CD4-positive, alpha-beta T cell treated with Interleukin-10 for 1 hour (primary cell): ENCODE measurements at regions not wholly inside any gene's neighbourhood (a gene's known extent, or its start where the extent isn't known, plus 50 kb on each side); places are given as distances from the start of the nearest gene placed in this dataset.
"Not testable (repeated sequence)": the region's sequence is repeated elsewhere in the genome, so short reads cannot be mapped to it uniquely, and the experiment has no call there.

Source experiments
- DNase-seq: peaks from one replicate; pipeline ENCODE4 v3.0.0-alpha.2; 2020

GRCh38 chr14:71400871-71401321 is 493.6 kb downstream of the PCNX1 start:
- peak; percentile 20 for DNase-seq

GRCh38 chr14:71402415-71402814 is 495.2 kb downstream of the PCNX1 start:
- not testable (repeated sequence) for DNase-seq

DNA sequence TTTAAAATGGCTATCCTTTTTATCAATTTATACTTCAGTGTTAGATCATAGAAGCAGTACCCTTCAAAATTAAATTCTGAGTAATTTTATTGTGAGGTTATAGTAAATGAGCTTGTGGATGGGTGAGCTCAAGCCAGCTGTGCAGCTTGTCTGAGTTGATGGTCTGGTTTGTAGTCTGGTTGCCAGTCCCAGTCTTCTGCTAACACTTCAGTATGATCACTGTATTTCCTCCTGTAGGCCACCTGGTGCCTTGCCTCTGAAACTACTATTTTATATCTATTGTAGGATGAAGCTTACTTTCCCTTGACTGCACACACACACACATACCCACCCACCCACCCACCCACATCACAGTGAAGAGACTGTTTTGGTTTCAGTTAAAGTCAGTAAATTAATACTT is 496.4 kb downstream of the PCNX1 start:
- DNase-seq = peak; percentile 47

DNA sequence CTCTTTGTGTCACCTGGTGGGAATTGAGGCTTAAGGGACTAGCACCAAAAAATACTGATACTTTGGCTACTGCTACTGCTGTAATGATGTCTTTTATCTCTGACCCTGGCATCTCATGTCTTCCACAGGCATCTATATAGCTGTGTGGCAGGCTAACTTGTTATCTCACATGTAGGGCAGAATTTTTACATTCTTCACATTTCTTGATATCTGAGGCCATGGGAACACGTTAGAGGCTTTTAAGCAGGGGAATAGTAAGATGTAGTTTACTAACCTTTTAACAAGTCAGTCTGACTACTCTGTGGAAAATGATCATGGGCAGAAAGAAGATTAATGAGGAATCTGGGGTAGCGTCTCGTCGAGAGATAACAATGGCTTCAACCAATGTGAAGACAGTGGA is 498.4 kb downstream of the PCNX1 start:
- no peak for DNase-seq

DNA sequence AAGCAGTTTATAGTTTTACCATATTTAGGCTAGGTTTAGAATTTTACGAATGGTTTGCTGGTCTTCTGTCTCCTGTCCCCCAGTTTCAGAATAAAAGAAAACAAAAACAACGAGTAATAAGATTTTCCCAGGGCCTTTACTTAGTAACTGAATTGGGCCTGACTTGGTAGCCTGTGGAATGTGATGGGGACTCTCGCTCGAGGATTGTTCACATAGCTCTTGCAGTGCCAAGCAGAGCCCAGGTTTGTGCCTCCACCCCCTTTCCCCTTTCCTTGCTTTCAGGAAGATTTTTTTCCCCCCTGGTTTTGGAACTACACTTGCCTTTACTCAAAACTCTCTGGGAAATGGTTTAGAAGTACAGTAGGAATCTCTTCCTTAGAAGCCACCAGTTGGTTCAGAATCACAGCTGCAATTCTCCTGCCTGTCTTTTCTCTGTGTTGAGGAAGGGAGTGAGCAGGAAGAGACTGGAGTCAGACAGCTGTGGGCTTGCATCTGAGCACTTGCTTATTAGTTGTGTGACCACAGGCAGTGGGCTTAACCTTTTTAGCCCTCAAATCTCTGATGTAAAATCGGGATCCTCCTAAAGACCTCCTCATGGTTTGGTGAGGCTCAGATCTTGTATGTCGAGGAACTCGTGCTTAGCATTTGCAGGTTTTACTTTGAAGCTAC is 501.2 kb downstream of the PCNX1 start:
- no peak for DNase-seq

GRCh38 chr14:71410578-71411284 is 503.5 kb downstream of the PCNX1 start:
- no peak for DNase-seq

DNA sequence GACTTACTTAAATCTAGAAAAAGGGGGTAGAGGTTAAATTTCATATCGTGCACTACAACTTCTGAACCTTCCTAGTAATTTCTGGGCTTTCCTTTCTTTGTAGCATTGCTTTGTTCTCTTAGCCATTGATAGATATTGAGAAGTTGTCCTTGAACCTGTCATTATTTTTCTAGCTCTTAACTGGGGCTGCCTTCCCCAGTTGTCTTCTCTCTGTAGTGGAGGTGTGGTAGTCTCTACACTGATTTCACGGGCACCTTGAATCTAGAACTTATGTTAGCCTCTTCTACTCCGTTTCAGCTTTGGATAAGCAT is 504.0 kb downstream of the PCNX1 start:
- DNase-seq = no peak

GRCh38 chr14:71411738-71412137 is 504.5 kb downstream of the PCNX1 start:
- no peak for DNase-seq

- DNase-seq = no peak
Observed at GRCh38 chr14:71414631-71415403, 507.6 kb downstream of the PCNX1 start.

GRCh38 chr14:71415404-71415690 is 508.1 kb downstream of the PCNX1 start:
- no peak for DNase-seq

- no peak for DNase-seq
Observed at GRCh38 chr14:71416392-71416791, 509.1 kb downstream of the PCNX1 start.

DNA sequence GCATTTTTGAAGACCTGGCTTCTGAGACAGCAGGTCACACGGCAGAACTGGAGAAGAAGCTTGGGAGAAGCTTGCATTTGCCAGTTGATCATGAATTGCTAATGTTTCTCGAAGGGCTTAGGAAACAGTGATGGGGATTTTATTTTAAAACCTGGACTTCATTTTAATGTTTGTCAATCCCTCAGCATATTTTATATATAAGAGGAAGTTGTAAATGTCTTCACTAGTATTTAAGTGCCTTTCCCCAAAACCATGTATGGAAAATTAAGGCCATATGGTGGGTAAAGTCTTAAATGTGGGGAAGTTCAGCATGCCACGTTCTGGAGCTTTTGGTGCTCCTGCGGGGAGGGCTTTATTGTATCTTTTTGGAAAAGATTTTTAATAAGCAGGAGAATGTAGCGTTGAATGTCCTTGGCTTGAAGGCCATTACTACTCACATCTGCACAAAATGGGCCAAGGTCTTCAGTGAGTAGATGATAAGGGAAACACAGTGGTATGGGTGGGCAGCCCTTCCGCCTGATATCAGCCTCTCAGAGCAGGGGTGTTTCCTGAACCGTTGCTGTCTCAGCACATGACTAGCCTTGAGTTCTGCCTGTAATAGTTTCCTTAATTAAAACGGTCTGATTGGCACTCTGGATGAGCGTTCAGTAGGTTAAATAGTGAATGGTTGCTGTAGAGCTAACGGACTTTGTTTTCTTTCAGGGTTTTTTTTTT is 511.4 kb downstream of the PCNX1 start:
- no peak for DNase-seq

GRCh38 chr14:71423481-71423880 is 508.7 kb upstream of the RGS6 start:
- DNase-seq = no peak

GRCh38 chr14:71424941-71425340 is 507.3 kb upstream of the RGS6 start:
- no peak for DNase-seq

DNA sequence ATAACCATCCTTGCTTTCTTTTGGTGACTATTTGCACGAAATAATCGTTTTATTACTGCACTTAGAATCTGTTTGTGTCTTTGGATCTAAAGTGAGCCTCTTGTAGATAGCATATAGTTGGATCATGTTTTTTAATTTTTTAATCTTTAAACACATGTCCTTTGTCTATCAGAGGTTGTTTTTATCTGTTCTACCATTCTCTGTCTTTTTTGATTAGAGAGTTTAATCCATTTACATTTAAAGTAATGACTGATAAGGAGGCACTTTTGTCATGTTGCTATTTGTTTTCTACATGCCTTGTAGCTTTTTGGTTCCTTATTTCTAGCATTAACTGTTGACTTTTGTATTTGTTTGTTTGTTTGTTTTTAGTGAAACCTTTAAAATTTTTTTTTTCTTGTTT is 506.2 kb upstream of the RGS6 start:
- DNase-seq = no peak

- no peak for DNase-seq
Observed at GRCh38 chr14:71429902-71430301, 502.3 kb upstream of the RGS6 start.

DNA sequence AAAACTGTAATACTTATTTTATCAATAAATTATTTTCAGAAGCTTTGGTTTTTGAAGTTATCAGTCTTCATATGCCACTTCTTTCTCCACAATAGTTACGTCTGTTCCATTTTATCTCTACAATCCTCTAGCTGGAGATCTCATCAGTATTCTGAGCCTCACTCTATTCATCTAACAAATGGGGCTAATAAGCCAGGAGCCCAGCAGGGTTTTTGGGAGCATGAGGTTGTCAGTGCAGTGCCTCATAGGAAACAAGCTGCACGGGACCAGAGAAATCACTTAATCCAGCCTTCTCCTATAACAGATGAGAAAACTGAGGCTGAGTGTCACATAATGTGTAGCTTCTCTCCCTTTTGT is 501.9 kb upstream of the RGS6 start:
- DNase-seq = no peak

- DNase-seq = no peak
Observed at GRCh38 chr14:71430678-71431376, 501.4 kb upstream of the RGS6 start.

- DNase-seq = no peak
Observed at GRCh38 chr14:71432334-71433110, 499.7 kb upstream of the RGS6 start.

- DNase-seq = no peak
Observed at GRCh38 chr14:71433303-71433702, 498.9 kb upstream of the RGS6 start.

GRCh38 chr14:71435641-71436040 is 496.6 kb upstream of the RGS6 start:
- DNase-seq = not testable (repeated sequence)

DNA sequence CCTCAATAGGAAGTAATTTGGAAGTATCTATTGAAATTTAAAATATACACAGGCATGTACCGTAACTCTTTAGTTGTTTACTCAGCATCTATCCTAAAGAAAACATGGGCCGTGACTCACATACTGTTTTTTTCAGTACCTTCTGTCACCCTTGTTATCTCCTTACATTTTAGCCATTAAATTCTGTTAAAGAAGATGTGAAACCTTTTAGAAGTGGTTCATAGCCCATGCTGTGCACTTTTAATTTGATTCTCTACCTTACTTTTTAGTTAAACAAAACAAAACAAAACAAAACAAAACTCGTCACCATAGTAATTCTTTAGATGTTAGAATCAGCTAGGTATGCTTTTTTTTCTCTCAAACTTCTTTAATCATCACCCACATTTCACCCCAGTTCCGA is 494.4 kb upstream of the RGS6 start:
- no peak for DNase-seq
